ENCODE measurements at regions not wholly inside any gene's neighbourhood (a gene's known extent, or its start where the extent isn't known, plus 50 kb on each side); places are given as distances from the start of the nearest gene placed in this dataset.

DNA sequence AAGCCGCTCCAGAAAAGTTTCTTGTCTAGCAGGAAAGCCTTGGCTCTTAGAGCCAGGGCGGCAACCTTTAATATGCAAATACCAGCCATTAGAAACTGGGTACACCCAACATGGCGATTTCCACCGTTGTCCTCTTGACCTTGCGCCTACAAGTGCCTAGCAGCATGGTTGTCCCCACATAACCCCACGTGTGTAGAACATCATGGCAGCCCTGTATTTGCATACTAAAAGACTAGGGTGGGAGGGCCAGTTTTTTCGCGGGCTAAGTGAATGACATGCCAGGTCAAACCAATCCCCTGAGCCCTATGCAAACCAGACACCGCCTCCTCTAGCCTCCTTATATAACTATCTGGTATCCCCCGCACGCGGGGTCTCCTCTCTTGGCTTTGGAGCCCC, 58.4 kb upstream of the FZD8 start:
- Histone ChIP-seq H3K4me3 (no peak overlapping the region), H3K27me3 (no peaks in the 10 kb centered on the region), H3K36me3 (no peaks in the 10 kb centered on the region), H3K4me1 (peaks cover 0 to 7% (median 0%) of the 10 kb centered on the region in 3 donors), H3K9me3 (no peaks in the 10 kb centered on the region), H3K27ac (peak overlapping the region in 1 of 4 donors; percentile 8)
- WGBS, 2 donors, result 74 to 75% methylated on average over 12 of the region's 12 CpGs
- no peak for DNase-seq
- FAIRE-seq, result no peak
- TF ChIP-seq, protein P1, sequence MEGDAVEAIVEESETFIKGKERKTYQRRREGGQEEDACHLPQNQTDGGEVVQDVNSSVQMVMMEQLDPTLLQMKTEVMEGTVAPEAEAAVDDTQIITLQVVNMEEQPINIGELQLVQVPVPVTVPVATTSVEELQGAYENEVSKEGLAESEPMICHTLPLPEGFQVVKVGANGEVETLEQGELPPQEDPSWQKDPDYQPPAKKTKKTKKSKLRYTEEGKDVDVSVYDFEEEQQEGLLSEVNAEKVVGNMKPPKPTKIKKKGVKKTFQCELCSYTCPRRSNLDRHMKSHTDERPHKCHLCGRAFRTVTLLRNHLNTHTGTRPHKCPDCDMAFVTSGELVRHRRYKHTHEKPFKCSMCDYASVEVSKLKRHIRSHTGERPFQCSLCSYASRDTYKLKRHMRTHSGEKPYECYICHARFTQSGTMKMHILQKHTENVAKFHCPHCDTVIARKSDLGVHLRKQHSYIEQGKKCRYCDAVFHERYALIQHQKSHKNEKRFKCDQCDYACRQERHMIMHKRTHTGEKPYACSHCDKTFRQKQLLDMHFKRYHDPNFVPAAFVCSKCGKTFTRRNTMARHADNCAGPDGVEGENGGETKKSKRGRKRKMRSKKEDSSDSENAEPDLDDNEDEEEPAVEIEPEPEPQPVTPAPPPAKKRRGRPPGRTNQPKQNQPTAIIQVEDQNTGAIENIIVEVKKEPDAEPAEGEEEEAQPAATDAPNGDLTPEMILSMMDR (IDR thresholded peaks at IDR 0.05), result no peak
- intact Hi-C loops (cut with DNase I), result no loop called here
- ATAC-seq, result peak in 3 of 4 donors; percentile 44 to 80 (median 48)

DNA sequence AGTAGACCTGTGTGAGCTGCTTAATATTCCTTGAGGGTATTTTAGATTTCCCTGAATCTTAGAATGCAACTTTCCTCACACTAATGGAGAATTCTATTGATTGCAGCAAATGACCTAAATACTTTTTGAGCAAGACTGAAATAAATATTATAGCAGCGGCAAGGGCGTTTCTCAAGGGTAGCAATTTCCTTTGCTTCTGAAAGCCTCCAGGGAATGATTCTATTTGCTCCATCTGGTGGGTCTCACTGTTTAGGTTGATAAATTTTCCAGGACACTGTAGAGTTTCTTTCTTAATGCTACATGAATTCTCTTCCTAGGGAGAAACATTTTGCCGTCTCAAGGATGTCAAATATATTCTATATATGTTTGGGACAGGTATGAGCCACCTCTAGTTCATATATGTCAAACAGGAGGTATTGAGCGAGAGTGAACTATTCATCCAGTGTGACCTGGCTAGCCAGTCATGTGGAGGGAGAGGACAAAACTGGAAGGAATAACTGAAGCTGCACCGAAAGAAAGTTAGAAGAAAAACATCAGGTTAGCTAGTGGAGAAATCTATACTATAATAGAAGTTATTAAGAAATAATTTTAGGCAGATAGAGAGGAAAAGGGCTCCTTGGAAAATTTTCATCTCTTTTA, 57.9 kb upstream of the FZD8 start:
- TF ChIP-seq, protein P1 (IDR thresholded peaks at IDR 0.05), result no peak
- DNase-seq (no peak), FAIRE-seq (no peak), ATAC-seq (peak; percentile 50 to 77 (median 64))
- 33 to 34% methylated on average over 5 of the region's 5 CpGs for WGBS, 2 donors
- intact Hi-C loops (cut with DNase I), result no loop called here
- Histone ChIP-seq H3K36me3 (no peaks in the 10 kb centered on the region), H3K9me3 (no peaks in the 10 kb centered on the region), H3K4me3 (no peak overlapping the region), H3K4me1 (peaks cover 0 to 7% (median 0%) of the 10 kb centered on the region in 3 donors), H3K27ac (peak overlapping the region in 1 of 4 donors; percentile 31), H3K27me3 (no peaks in the 10 kb centered on the region)

DNA sequence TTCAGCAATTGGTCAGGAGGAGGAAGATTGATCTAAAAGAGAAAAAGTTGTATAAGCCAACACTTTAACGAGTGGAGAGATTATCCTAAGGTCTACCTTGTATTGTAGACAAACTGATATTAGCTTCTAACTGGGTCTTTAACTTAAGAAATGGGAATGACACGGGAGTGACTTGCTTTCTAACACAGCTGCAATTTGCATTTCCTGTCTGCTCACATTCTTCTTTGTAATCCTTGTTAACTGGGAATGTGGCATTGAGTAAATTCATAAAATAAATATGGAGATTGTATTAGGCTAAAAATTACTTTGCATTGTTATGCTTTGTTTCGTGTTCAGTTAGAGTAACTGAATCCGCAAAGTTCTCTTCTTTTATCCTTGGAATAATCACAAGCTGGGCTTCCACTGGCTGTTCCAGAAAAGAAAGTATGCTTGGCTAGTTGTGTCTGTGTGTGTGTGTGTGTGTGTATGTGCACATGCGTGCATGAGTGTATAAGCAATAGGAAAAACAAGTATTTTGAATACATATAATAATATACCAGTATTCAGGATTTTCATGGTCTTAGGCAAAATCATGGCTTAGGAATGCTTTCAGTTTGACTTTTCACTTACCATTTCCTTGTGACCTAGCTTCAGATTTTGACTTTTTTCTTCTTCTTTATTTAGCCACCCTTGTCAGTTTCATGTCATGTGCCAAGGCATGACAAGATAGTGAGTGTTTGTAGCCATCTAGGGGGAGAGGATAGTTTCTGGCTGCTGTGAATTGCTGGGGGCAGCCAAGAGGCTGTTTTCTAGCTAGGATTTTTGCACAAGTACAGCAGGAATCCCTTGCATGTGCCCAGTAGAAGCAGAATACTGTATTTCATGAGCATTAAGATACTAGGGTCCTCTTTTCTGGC, 54.5 kb upstream of the FZD8 start:
- no peaks in the 10 kb centered on the region for H3K9me3 ChIP-seq
- H3K36me3 ChIP-seq, result no peaks in the 10 kb centered on the region
- TF ChIP-seq, protein P1 (IDR thresholded peaks at IDR 0.05), result no peak
- no peak for FAIRE-seq
- peaks cover 0 to 7% (median 0%) of the 10 kb centered on the region in 3 donors for H3K4me1 ChIP-seq
- H3K27ac ChIP-seq, result no peak overlapping the region
- H3K27me3 ChIP-seq, result no peaks in the 10 kb centered on the region
- H3K4me3 ChIP-seq, result no peak overlapping the region
- WGBS, 2 donors, result 57 to 58% methylated on average over 5 of the region's 5 CpGs
- intact Hi-C loops (cut with DNase I), result no loop called here
- DNase-seq, result no peak
- no peak for ATAC-seq

DNA sequence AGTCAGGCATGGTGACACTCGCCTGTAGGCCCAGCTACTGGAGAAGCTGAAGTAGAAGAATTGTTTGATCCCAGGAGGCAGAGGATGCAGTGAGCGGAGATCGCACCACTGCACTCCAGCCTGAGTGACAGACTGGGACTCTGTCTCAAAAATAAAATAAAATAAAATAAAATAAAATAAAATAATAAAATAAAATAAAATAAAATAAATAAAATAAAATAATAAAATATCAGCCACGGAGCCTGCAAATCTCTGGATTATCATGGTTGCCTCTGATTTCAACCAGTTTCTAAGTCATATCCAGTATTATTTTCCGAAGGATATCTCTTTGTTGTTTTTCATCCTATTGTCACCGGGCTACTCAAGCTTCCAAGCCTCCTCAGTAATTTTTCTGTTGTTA, 51.7 kb upstream of the FZD8 start:
- no peaks in the 10 kb centered on the region for H3K36me3 ChIP-seq
- intact Hi-C loops (cut with DNase I), result no loop called here
- no peaks in the 10 kb centered on the region for H3K27me3 ChIP-seq
- peaks cover 0 to 7% (median 6%) of the 10 kb centered on the region in 3 donors for H3K4me1 ChIP-seq
- H3K9me3 ChIP-seq, result no peaks in the 10 kb centered on the region
- ATAC-seq, result no peak
- 88 to 92% methylated on average over 6 of the region's 6 CpGs for WGBS, 2 donors
- FAIRE-seq, result no peak
- TF ChIP-seq, protein P1 (IDR thresholded peaks at IDR 0.05), result no peak
- H3K27ac ChIP-seq, result no peak overlapping the region
- no peak for DNase-seq
- H3K4me3 ChIP-seq, result no peak overlapping the region
